HG03095 (cell line): ENCODE measurements at regions not wholly inside any gene's neighbourhood (a gene's known extent, or its start where the extent isn't known, plus 50 kb on each side); places are given as distances from the start of the nearest gene placed in this dataset.
"Not testable (repeated sequence)": the region's sequence is repeated elsewhere in the genome, so short reads cannot be mapped to it uniquely, and the experiment has no call there.

ENCODE experiments used
- ATAC-seq: cut with Tn5 transposase; IDR thresholded peaks from one replicate; pipeline ENCODE4 v1.9.1; 2021; ENCODE audit warnings: moderate library complexity; ENCODE audit not compliant: unreplicated experiment

GRCh38 chr4:108409691-108410090, 210.7 kb upstream of the RPL34 start:
- ATAC-seq: not testable (repeated sequence)

- ATAC-seq: no peak
Measured at GRCh38 chr4:108405586-108405985, 214.8 kb upstream of the RPL34 start.

- no peak for ATAC-seq
Measured at GRCh38 chr4:108400309-108400708, 220.1 kb upstream of the RPL34 start.

GRCh38 chr4:108399610-108400265, 220.6 kb upstream of the RPL34 start:
- no peak for ATAC-seq

- no peak for ATAC-seq
Measured at GRCh38 chr4:108398836-108399235, 221.5 kb upstream of the RPL34 start.

- ATAC-seq: no peak
Measured at GRCh38 chr4:108398316-108398715, 222.1 kb upstream of the RPL34 start.

- no peak for ATAC-seq
Measured at GRCh38 chr4:108397850-108398249, 222.5 kb upstream of the RPL34 start.

- ATAC-seq: no peak
Measured at GRCh38 chr4:108396900-108397497, 223.4 kb upstream of the RPL34 start.

- no peak for ATAC-seq
Measured at GRCh38 chr4:108395786-108396185, 224.6 kb upstream of the RPL34 start.

GRCh38 chr4:108393890-108394472, 225.2 kb upstream of the LEF1 start:
- ATAC-seq: no peak

- no peak for ATAC-seq
Measured at GRCh38 chr4:108391701-108392455, 223.1 kb upstream of the LEF1 start.

GRCh38 chr4:108385076-108385475, 216.3 kb upstream of the LEF1 start:
- ATAC-seq: no peak

GRCh38 chr4:108384544-108384943, 215.8 kb upstream of the LEF1 start:
- no peak for ATAC-seq

GRCh38 chr4:108383157-108383556, 214.4 kb upstream of the LEF1 start:
- ATAC-seq: no peak

- ATAC-seq: no peak
Measured at GRCh38 chr4:108382751-108383150, 214.0 kb upstream of the LEF1 start.

GRCh38 chr4:108378164-108378563, 209.4 kb upstream of the LEF1 start:
- no peak for ATAC-seq

GRCh38 chr4:108377021-108377420, 208.3 kb upstream of the LEF1 start:
- no peak for ATAC-seq

- no peak for ATAC-seq
Measured at GRCh38 chr4:108375434-108375833, 206.7 kb upstream of the LEF1 start.

GRCh38 chr4:108372681-108373080, 203.9 kb upstream of the LEF1 start:
- ATAC-seq: no peak

- ATAC-seq: no peak
Measured at GRCh38 chr4:108371282-108371681, 202.6 kb upstream of the LEF1 start.

- ATAC-seq: no peak
Measured at GRCh38 chr4:108370291-108371141, 201.8 kb upstream of the LEF1 start.
